Adrenal gland (tissue), 9 donors: ENCODE measurements at regions not wholly inside any gene's neighbourhood (a gene's known extent, or its start where the extent isn't known, plus 50 kb on each side); places are given as distances from the start of the nearest gene placed in this dataset.

Source experiments
- DNase-seq, 7 donors: peaks; one replicate each; pipeline ENCODE4 v3.0.0-alpha.2; 2019 to 2020
- H3K27ac ChIP-seq, 5 donors: fragments of 200-600 bp; sonication (generic) in 4 of 5; 1 replicate in 3 of 5; 2 replicates in 2 of 5; pipeline versions ENCODE4 v1.5.1 to v1.8.0; 2016 to 2020; ENCODE audit warnings: mild to moderate bottlenecking in 1 of 5
- H3K27me3 ChIP-seq: fragments of 200-600 bp; 2 replicates; pipeline ENCODE4 v1.8.0; 2021
- H3K36me3 ChIP-seq, 2 donors: fragments of 200-600 bp; replicated peaks in 1 of 2; 1 replicate in 1 of 2; 2 replicates in 1 of 2; pipeline versions ENCODE4 v1.5.1 to v1.8.0; 2018 to 2022
- H3K4me1 ChIP-seq, 2 donors: fragments of 200-600 bp; replicated peaks in 1 of 2; 1 replicate in 1 of 2; 2 replicates in 1 of 2; pipeline versions ENCODE4 v1.5.1 to v1.8.0; 2018 to 2021
- H3K4me3 ChIP-seq, 4 donors: fragments of 200-600 bp; sonication (generic) in 3 of 4; one replicate each; pipeline ENCODE4 v1.5.1; 2016 to 2018
- H3K9me3 ChIP-seq, 3 donors: fragments of 200-600 bp; sonication (generic) in 1 of 3; replicated peaks in 1 of 3; 1 replicate in 2 of 3; 2 replicates in 1 of 3; pipeline versions ENCODE4 v1.5.1 to v1.8.0; 2016 to 2021
- POLR2A ChIP-seq, 2 donors: fragments of 450-650 bp; IDR thresholded peaks; one replicate each; pipeline ENCODE4 v1.6.1; 2017; ENCODE audit warnings: antibody characterized with exemption in 2 of 2, mild to moderate bottlenecking in 2 of 2, moderate library complexity in 1 of 2
- WGBS, 4 donors: extraction: QIAGEN DNeasy Blood & Tissue Kit in 2 of 4; methylation state at CpG; one replicate each; pipeline versions ENCODE4 v1.1.5 to v1.1.7; 2013 to 2017; 5-methylcytosine and 5-hydroxymethylcytosine counted together
- intact Hi-C, 2 donors: fragments of 100-400 bp; cut with DNase I; formaldehyde crosslinking; loops; one replicate each; pipeline versions ENCODE4 v1.14.1 to v1.15.0; 2022 to 2023
- TF ChIP-seq, protein P1 (sequence below), 6 experiments: fragments of 450-650 bp in 4 of 6; fragments of 200-600 bp in 2 of 6; sonication (generic) in 1 of 6; IDR thresholded peaks; 1 replicate in 5 of 6; 2 replicates in 1 of 6; pipeline versions ENCODE4 v1.5.1 to v1.8.0; 2016 to 2021; ENCODE audit warnings: antibody characterized with exemption in 6 of 6, mild to moderate bottlenecking in 2 of 6, moderate library complexity in 1 of 6
- donor health status: healthy with polysubstance abuse.
- donor health status: Bipolar disorder and iron deficiency.
- donor health status: DM: yes; HTN: yes; CAD: no.
- donor health status: DM: no; HTN: no; CAD: no.
- donor health status: DM: no; HTN: no; CAD: no.

DNA sequence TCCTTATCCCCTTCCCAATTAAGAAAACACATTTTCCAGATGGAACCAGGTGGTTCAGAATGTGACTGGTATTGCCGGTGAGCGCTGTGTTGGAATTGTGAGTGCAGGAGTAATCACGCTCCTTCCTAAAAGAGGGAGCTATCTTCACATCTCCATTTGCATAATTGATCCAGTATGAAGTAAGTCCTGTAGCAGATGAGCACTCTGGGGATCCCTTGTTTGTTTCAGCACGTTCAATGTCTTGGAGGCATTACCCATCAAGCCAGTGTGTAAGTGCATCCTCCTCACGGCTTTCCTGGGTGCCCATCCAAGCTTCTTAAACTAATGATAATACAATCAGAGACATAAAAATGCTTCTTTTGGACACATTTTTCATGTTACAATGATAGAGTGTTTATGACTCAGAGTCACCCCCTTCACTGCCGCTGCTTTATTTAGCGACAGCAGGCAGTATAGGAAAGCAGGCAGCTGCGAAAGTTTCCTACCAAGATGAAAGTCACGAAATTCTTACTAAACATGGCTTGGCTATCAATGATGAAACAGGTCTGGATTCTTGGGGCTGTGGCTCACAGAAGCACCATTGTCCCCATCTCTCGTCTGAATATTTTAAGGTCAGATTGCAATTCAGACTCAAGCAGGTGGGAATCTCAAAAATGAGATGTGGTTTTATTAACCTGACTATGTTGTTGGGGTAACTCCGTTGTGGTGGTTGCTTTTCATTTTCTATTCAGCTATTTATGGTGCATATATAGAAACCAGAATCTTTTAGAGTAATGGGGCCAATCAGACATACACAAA is 346.3 kb upstream of the MDFIC2 start:
- intact Hi-C loops, result no loop called here
- H3K4me1 ChIP-seq, result no peaks in the 10 kb centered on the region
- 75 to 82% (median 78%) methylated on average over 11 of the region's 11 CpGs for WGBS, 4 donors

DNA sequence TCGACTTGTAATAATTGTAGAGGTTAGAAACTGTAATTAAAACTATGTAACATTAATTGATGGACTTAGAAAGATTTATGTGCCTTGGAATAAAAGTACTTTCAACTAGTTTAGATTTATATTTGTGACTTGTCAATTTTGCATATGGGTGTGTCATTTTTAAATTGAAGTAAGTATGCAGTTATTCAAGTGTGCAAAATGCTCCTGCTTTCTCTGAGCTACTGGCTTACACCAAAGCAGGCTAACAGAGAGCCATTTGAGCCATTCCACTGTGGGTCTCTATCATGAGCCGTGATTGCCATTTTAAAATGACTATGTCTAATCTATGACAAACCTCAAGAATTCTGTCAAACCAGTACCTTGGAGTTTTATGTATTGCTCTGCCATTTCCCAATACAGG is 345.0 kb upstream of the MDFIC2 start:
- intact Hi-C loops, result no loop called here
- H3K27me3 ChIP-seq, result peaks cover 7% of the 10 kb centered on the region
- no peaks in the 10 kb centered on the region for H3K9me3 ChIP-seq
- no peaks in the 10 kb centered on the region for H3K4me1 ChIP-seq
- H3K27ac ChIP-seq, result no peak overlapping the region
- DNase-seq, result no peak
- TF ChIP-seq POLR2A (IDR thresholded peaks at IDR 0.05), result no peak
- TF ChIP-seq, protein P1, sequence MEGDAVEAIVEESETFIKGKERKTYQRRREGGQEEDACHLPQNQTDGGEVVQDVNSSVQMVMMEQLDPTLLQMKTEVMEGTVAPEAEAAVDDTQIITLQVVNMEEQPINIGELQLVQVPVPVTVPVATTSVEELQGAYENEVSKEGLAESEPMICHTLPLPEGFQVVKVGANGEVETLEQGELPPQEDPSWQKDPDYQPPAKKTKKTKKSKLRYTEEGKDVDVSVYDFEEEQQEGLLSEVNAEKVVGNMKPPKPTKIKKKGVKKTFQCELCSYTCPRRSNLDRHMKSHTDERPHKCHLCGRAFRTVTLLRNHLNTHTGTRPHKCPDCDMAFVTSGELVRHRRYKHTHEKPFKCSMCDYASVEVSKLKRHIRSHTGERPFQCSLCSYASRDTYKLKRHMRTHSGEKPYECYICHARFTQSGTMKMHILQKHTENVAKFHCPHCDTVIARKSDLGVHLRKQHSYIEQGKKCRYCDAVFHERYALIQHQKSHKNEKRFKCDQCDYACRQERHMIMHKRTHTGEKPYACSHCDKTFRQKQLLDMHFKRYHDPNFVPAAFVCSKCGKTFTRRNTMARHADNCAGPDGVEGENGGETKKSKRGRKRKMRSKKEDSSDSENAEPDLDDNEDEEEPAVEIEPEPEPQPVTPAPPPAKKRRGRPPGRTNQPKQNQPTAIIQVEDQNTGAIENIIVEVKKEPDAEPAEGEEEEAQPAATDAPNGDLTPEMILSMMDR (IDR thresholded peaks at IDR 0.05), result no peak
- WGBS, 4 donors, result 65 to 75% (median 68%) methylated on average over 2 of the region's 2 CpGs
- no peak overlapping the region for H3K4me3 ChIP-seq
- no peaks in the 10 kb centered on the region for H3K36me3 ChIP-seq

More for the DNA sequence above, 346.3 kb upstream of the MDFIC2 start:
- Histone ChIP-seq H3K4me3 (no peak overlapping the region), H3K27me3 (peaks cover 7% of the 10 kb centered on the region), H3K9me3 (no peaks in the 10 kb centered on the region), H3K36me3 (no peaks in the 10 kb centered on the region), H3K27ac (no peak overlapping the region)
- TF ChIP-seq POLR2A (IDR thresholded peaks at IDR 0.05), result no peak
- TF ChIP-seq, protein P1 (IDR thresholded peaks at IDR 0.05), result no peak
- no peak for DNase-seq

DNA sequence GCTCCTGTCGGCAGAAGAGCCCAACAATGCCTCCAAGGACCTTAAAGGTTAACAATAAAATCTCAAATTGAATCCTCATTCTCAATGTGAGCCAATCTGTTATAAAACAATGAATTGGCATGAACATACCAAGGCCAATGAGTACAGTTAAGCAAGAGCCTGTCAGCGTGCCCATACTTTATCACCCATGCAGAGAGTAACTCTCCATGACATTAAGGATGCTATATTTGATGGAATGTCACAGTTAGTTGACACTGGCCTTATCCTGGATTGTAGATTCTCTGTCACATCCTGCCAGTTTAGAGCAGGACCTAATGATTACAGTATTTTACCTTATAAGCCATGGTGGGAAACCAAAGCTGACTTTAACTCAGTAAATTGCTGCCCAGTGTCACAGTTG is 335.4 kb upstream of the MDFIC2 start:
- intact Hi-C loops, result no loop called here
- 39 to 59% (median 55%) methylated on average over 2 of the region's 2 CpGs for WGBS, 4 donors

DNA sequence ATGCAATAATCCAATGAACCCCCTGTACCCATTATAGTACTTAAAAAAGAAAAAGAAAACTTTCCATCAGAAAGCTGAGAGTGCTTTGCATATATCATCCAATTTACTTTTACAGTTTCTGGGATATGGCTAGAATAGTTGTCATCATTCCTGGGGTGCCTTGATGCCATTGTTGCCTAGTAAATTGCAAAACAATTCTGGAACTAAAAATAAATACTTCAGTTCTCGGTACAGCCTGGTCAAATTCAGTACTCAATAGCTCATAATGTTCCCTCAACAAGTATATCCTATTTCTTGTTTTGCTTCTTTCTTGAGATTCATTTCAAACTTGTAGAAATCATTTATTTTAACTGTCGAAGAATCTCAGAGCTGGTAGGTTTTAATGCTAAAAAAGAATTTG is 334.7 kb upstream of the MDFIC2 start:
- Histone ChIP-seq H3K4me1 (no peaks in the 10 kb centered on the region), H3K27ac (no peak overlapping the region), H3K9me3 (no peaks in the 10 kb centered on the region), H3K36me3 (no peaks in the 10 kb centered on the region), H3K4me3 (no peak overlapping the region), H3K27me3 (no peaks in the 10 kb centered on the region)
- intact Hi-C loops, result no loop called here
- TF ChIP-seq POLR2A (IDR thresholded peaks at IDR 0.05), result no peak
- TF ChIP-seq, protein P1 (IDR thresholded peaks at IDR 0.05), result no peak
- WGBS, 4 donors, result 77 to 85% (median 78%) methylated on average over 2 of the region's 2 CpGs
- no peak for DNase-seq

More for the DNA sequence above, 335.4 kb upstream of the MDFIC2 start:
- Histone ChIP-seq H3K4me1 (no peaks in the 10 kb centered on the region), H3K27me3 (no peaks in the 10 kb centered on the region), H3K36me3 (no peaks in the 10 kb centered on the region), H3K9me3 (no peaks in the 10 kb centered on the region), H3K4me3 (no peak overlapping the region), H3K27ac (no peak overlapping the region)
- TF ChIP-seq POLR2A (IDR thresholded peaks at IDR 0.05), result no peak
- TF ChIP-seq, protein P1 (IDR thresholded peaks at IDR 0.05), result no peak
- DNase-seq, result peak in 1 of 7 donors; percentile 27
